ENCODE measurements at regions not wholly inside any gene's neighbourhood (a gene's known extent, or its start where the extent isn't known, plus 50 kb on each side); places are given as distances from the start of the nearest gene placed in this dataset.

GRCh38 chr5:120093178-120093577 lies 370.9 kb upstream of the PRR16 start:
- TF ChIP-seq CTCF (IDR thresholded peaks at IDR 0.05) = no peak
- no peak for TF ChIP-seq POLR2A (IDR thresholded peaks at IDR 0.05)
